Epithelial cell of esophagus (primary cell): ENCODE measurements at regions not wholly inside any gene's neighbourhood (a gene's known extent, or its start where the extent isn't known, plus 50 kb on each side); places are given as distances from the start of the nearest gene placed in this dataset.

Source experiments
- DNase-seq: peaks from one replicate; pipeline ENCODE4 v3.0.0; 2010; ENCODE audit warnings: low read depth
- H3K4me3 ChIP-seq: 2 replicates; pipeline ENCODE4 v1.5.1; 2011; ENCODE audit warnings: mild to moderate bottlenecking, low read length, control low read depth
- CTCF ChIP-seq: IDR thresholded peaks from 2 replicates; pipeline ENCODE4 v1.5.1; 2011; ENCODE audit warnings: low read depth, mild to moderate bottlenecking, low read length, control low read depth, inconsistent platforms; ENCODE audit not compliant: insufficient read depth; ENCODE audit errors: missing control alignments

DNA sequence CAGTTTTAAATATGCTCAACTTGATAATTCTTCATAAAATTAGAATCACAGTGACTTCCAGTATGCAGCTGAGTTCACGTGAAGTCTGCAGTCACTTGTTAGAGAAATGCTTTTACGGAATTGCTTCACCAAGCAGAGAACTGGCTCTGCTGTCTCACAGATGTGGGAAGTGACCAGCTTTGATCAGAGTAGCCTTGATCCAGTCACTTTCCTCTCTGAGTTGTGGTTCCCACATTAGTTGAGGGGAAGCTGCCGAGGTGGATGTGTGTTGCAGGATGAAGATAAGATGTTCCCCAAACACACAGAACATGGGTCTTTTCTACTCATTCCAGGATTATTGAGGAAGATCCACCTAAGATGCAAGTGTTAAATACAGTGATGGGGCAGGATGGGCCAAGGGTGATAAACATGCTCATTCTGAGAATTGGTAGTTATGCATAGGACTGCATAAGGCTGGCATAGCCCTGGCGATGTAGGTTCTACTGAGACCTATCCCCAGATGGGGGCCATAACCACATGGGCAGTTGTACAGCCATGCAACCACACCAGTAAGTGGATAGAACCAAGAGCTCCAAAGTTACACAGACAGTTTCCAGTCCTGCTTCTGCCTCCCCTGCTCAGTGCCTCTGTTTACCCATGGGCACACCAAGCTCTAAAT, 168.9 kb upstream of the MAF start:
- TF ChIP-seq CTCF = no peak
- no peak for DNase-seq
- peak overlapping the region; percentile 61 for H3K4me3 ChIP-seq

DNA sequence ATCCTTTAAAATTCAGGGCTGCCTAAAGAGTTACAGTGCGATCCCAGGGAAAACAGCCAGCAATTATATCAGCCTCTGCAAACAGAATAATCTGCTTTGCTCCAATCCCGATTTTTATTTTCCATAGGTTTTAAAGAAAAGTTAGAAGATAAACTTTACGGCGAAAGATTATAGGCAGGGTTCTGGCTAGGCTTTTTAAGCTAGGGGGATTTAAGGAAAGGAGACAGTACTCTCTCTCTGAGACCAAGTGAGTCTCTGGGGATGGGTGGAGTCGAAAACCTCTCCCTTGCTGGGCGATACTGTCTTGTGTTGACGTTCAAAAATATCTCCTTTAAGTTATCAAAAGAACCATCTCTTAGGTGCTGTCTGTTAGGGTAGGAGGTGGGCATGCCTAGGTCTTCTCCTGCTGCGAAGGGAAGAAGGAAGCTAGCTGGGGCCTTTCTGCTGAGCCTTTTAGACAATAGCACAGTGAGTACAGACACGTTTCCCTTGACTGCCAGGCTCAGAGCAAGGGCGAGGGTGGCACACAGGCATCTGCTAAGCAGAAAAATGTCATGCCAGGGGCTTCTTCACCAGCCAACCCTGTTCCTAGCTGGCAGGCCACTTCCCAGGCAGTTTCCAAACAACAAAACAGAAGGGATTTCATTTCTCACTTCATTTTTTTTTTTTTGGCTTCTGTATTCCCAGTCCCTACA, 167.9 kb upstream of the MAF start:
- DNase-seq = peak; percentile 22
- H3K4me3 ChIP-seq = no peak overlapping the region
- TF ChIP-seq CTCF = no peak

DNA sequence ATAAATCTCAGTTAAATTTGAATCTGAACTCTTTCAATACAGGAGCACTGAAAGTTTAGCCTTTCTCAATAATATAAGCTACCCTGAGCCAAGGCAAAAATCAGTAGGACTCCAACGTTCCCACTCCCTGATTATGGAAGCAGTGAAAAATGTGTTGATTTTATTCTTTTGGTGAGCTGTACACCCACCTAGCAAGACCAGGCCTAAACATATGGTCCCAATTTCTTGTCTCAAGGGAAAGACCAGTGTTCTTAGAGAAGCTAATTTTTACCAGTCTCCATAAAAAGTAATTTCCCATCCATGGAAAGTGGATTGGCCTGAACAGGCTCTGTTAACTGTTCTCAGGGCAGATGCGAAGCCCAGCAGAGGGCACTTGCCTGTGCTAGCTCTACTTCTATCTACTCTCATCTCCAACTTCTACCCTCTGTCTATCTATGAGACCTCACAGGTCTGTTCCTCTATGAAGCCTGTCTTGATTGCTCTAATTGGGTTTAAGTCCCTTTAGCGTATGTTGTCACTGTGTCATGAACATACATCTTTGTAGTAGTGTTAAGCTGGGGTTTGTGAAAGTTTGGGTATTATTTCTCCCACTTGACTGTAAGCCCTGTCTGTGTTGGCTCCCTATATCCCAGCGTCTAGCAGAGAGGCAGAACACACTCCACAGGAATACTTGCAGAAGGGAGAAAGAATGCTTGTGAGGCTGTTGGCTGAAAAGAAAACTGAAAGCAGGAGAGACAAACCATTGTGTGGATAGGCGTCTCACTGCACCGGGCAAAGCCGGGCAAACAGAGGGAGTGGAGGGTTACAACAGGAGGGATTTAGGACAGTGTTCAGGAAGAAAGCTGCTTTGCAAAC, 167.1 kb upstream of the MAF start:
- peak; percentile 53 for DNase-seq
- H3K4me3 ChIP-seq = no peak overlapping the region

GRCh38 chr16:79765901-79766394, 165.4 kb upstream of the MAF start:
- TF ChIP-seq CTCF = no peak
- H3K4me3 ChIP-seq = no peak overlapping the region
- no peak for DNase-seq

More for the DNA sequence above, 167.1 kb upstream of the MAF start:
- peak; percentile 62 for TF ChIP-seq CTCF

DNA sequence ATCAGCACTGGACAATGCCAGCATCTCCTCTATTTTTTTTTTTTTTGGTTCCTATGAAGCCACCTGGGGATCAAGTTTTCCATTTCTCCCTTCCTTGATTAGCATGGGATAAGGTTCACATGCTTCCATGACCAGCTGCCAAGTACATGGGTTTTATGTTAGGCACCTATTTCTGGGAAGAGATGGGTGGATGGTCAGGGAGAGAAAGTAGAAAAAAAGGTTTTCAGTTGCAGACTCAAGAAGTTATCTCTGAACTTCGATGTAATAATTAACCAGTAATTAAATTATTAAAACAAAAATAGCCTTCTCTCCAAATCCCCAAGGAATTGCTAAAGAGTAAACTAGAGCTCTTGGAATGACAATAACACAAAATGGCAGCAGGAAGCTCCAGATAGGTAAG, 164.9 kb upstream of the MAF start:
- no peak for DNase-seq
- no peak overlapping the region for H3K4me3 ChIP-seq
- no peak for TF ChIP-seq CTCF

- no peak for TF ChIP-seq CTCF
- no peak overlapping the region for H3K4me3 ChIP-seq
- no peak for DNase-seq
These were observed 164.0 kb upstream of the MAF start for GRCh38 chr16:79764415-79765110.
